Common myeloid progenitor, CD34-positive (primary cell): ENCODE measurements at regions not wholly inside any gene's neighbourhood (a gene's known extent, or its start where the extent isn't known, plus 50 kb on each side); places are given as distances from the start of the nearest gene placed in this dataset.
A peak's percentile ranks its signal among the peaks of the same experiment; 100 is the strongest.
"Not testable (repeated sequence)": the region's sequence is repeated elsewhere in the genome, so short reads cannot be mapped to it uniquely, and the experiment has no call there.

ENCODE experiments used
- CTCF ChIA-PET: fragments of 350-600 bp; sonication (Branson Sonifier 250); formaldehyde crosslinking; loops from one replicate; lab custom pipeline; 2021; ENCODE audit warnings: antibody characterized with exemption; lab: Charles Lee
- POLR2A ChIA-PET: fragments of 350-600 bp; sonication (Branson Sonifier 250); formaldehyde crosslinking; loops from one replicate; lab custom pipeline; 2021; ENCODE audit warnings: antibody characterized with exemption; lab: Charles Lee
- DNase-seq, 3 donors: peaks; one replicate each; pipeline versions ENCODE4 v3.0.0 to v3.0.0-alpha.2; 2013
- H3K27ac ChIP-seq, 2 experiments: 1 replicate in 1 of 2; 2 replicates in 1 of 2; pipeline ENCODE4 v1.7.0; 2013; ENCODE audit warnings: inconsistent platforms in 2 of 2, low read length in 2 of 2, mild to moderate bottlenecking in 2 of 2, low read depth in 1 of 2, moderate library complexity in 1 of 2; ENCODE audit not compliant: severe bottlenecking in 2 of 2, insufficient read depth in 1 of 2, poor library complexity in 1 of 2
- H3K27me3 ChIP-seq, 5 experiments: replicated peaks in 2 of 5; 1 replicate in 3 of 5; 2 replicates in 2 of 5; pipeline versions ENCODE4 v1.6.1 to v1.7.0; 2013; ENCODE audit warnings: low read length in 4 of 5, mild to moderate bottlenecking in 2 of 5, moderate library complexity in 2 of 5, inconsistent platforms in 1 of 5; ENCODE audit not compliant: insufficient read depth in 5 of 5, control insufficient read depth in 4 of 5
- H3K36me3 ChIP-seq, 4 experiments: 1 replicate in 2 of 4; 2 replicates in 2 of 4; pipeline versions ENCODE4 v1.6.1 to v1.7.0; 2013; ENCODE audit warnings: low read length in 3 of 4, control low read depth in 1 of 4, mild to moderate bottlenecking in 1 of 4; ENCODE audit not compliant: control insufficient read depth in 4 of 4, insufficient read depth in 4 of 4
- H3K4me1 ChIP-seq, 4 experiments: 1 replicate in 3 of 4; 2 replicates in 1 of 4; pipeline versions ENCODE4 v1.6.1 to v1.7.1; 2013; ENCODE audit warnings: low read length in 3 of 4, mild to moderate bottlenecking in 3 of 4, control low read depth in 1 of 4, inconsistent platforms in 1 of 4, moderate library complexity in 1 of 4; ENCODE audit not compliant: control insufficient read depth in 4 of 4, insufficient read depth in 4 of 4; ENCODE audit errors: control extremely low read depth in 1 of 4
- H3K4me3 ChIP-seq, 7 experiments: 1 replicate in 4 of 7; 2 replicates in 3 of 7; pipeline versions ENCODE4 v1.5.1 to v1.7.0; 2013; ENCODE audit warnings: mild to moderate bottlenecking in 7 of 7, low read length in 6 of 7, moderate library complexity in 6 of 7, inconsistent platforms in 2 of 7, low read depth in 2 of 7, control low read depth in 1 of 7; ENCODE audit not compliant: insufficient read depth in 4 of 7, control insufficient read depth in 1 of 7; ENCODE audit errors: extremely low read depth in 1 of 7
- H3K9me3 ChIP-seq, 5 experiments: 1 replicate in 4 of 5; 2 replicates in 1 of 5; pipeline versions ENCODE4 v1.6.1 to v1.7.1; 2013; ENCODE audit warnings: low read length in 4 of 5, mild to moderate bottlenecking in 2 of 5, inconsistent platforms in 1 of 5, low read depth in 1 of 5, moderate library complexity in 1 of 5; ENCODE audit not compliant: control insufficient read depth in 4 of 5, insufficient read depth in 2 of 5; ENCODE audit errors: control extremely low read depth in 1 of 5
- WGBS: methylation state at CpG from one replicate; pipeline ENCODE4 v1.1.5; 2013; ENCODE audit not compliant: insufficient coverage; 5-methylcytosine and 5-hydroxymethylcytosine counted together

DNA sequence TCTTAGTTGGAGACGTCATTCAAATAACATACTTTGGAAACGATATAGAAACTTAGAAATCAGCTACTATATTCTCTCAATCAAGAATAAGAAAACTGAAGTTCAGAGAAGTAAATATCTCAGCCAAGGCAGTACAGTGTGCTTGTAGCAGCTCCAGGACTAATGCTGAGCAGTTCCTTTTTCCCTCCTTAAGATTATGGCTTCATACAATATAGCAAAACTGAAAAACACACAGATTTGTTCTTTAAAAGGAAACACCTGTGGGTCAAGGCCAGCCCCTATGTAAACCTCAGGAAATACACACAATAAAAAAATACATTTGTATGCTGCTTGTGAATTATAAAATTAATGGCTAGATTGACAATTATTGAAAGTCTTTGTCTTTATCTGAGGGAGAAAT is 212.7 kb upstream of the EDNRB start:
- no peaks in the 10 kb centered on the region for H3K36me3 ChIP-seq
- CTCF ChIA-PET = interaction anchor here (0.7 to 2.9 kb wide), 7 partner anchors 8 to 848 kb away, joined by 3 to 14 read pairs (median 4); no protein-coding TSS in a partner anchor
- peaks cover 0 to 3% (median 0%) of the 10 kb centered on the region in 4 experiments for H3K4me1 ChIP-seq

DNA sequence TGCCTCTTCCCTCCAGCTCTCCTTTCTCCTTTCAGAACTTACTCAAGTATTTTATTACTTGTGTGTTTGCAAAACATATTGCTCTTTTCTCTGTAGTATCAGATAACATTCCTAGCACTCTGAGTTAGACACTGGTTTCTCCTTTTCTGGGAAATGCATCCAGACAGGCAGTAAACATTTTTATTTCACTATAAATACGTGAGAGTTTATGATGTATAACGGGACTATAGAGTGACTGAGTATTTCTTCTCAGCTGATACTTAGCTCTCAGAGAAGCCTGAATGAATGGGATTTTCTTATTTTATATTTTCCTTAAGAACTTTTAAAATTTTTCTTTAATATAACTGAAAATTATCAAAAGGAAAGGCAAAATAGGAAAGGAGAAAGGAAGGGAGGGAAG is 211.2 kb upstream of the EDNRB start:
- no peak overlapping the region for H3K4me3 ChIP-seq
- no peaks in the 10 kb centered on the region for H3K36me3 ChIP-seq
- no peaks in the 10 kb centered on the region for H3K9me3 ChIP-seq
- H3K27ac ChIP-seq = no peak overlapping the region
- ChIA-PET CTCF (interaction anchor here (1.6 to 2.9 kb wide), 2 partner anchors 8 to 10 kb away, joined by 4 to 14 read pairs; no protein-coding TSS in a partner anchor), POLR2A (no interaction called here)
- peaks cover 0 to 3% (median 0%) of the 10 kb centered on the region in 4 experiments for H3K4me1 ChIP-seq
- no peak for DNase-seq
- no CpG with 5 or more reads among the region's 2 CpGs for WGBS
- no peaks in the 10 kb centered on the region for H3K27me3 ChIP-seq

More for the DNA sequence above, 212.7 kb upstream of the EDNRB start:
- POLR2A ChIA-PET = no interaction called here
- no CpG with 5 or more reads among the region's 2 CpGs for WGBS
- peak in 2 of 3 donors; percentile 40 to 53 for DNase-seq
- H3K27ac ChIP-seq = no peak overlapping the region
- no peaks in the 10 kb centered on the region for H3K27me3 ChIP-seq
- no peaks in the 10 kb centered on the region for H3K9me3 ChIP-seq
- no peak overlapping the region for H3K4me3 ChIP-seq

DNA sequence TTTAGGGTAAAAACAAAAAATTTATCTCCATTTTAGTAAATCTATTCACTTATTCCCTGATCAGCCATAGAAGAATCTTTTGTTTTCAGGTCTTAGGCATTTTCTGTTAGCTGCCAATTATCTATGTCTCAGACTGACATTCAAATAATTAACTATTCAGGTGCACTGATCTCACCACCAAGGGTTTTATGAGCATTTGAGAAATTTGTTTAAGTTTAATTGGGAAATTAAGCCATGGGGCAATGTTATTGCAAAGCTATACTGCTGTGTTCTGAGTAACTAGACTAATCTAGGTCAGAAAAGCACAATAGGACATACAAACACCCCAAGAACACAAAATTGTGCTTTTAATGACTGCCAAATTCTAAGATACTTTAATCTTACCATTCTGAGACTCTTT is 210.7 kb upstream of the EDNRB start:
- H3K4me1 ChIP-seq = peaks cover 0 to 3% (median 0%) of the 10 kb centered on the region in 4 experiments
- H3K27me3 ChIP-seq = no peaks in the 10 kb centered on the region
- no peak for DNase-seq
- no peak overlapping the region for H3K27ac ChIP-seq
- ChIA-PET POLR2A (no interaction called here), CTCF (interaction anchor here (2.9 kb wide), 1 partner anchor 8 kb away, joined by 14 read pairs; no protein-coding TSS in a partner anchor)
- no peaks in the 10 kb centered on the region for H3K36me3 ChIP-seq
- H3K4me3 ChIP-seq = no peak overlapping the region
- H3K9me3 ChIP-seq = no peaks in the 10 kb centered on the region

DNA sequence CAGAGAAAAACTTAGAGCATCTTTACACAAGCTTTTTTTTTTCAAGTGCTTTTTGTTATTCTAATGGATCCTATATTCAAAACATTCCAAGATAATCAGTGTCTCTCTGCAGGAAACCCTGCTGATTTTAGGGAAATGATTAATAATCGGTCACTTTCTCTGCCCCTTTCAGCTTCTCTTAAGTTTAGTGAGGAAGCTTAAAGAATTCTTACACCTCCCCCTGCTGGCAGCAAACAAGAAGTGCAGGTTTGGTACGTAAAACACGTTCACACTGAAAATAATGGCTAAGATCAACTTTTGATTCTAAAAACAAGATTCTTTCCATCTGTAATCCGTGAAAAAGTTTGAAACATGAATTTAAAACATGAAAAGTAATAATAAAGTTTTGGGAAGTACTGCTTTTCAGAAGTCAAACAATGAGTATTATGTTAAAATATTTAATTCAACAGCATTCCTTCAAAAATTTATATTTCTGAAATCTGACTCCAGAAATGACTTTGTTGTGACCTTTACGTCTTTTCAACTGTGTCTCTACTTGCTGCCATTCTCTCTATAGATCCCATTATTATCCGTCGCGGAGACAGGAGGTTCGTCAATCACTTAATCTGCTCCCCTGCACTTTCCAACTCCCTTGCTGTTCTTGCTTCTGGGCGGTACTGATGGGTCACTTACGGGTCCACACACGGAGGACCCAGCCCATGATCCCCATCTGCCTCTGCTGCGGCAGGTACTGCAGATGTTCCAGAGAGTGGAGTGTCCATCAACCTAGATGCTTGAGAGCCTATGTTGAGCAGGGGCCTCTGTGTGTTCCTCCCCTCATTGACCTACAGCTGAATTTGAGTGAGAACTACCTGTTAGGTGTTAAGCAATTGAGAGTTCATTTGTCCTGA is 203.1 kb upstream of the EDNRB start:
- Histone ChIP-seq H3K4me1 (no peaks in the 10 kb centered on the region), H3K36me3 (no peaks in the 10 kb centered on the region), H3K9me3 (peaks cover 0 to 8% (median 0%) of the 10 kb centered on the region in 5 experiments), H3K27ac (no peak overlapping the region), H3K4me3 (peak overlapping the region in 1 of 7 experiments; percentile 24), H3K27me3 (no peaks in the 10 kb centered on the region)
- DNase-seq = peak; percentile 71 to 89 (median 84)
- 74% methylated on average over 11 of the region's 13 CpGs for WGBS
- POLR2A ChIA-PET = no interaction called here
- CTCF ChIA-PET = interaction anchor here (0.6 to 3.7 kb wide), 25 partner anchors 9 to 1418 kb away, joined by 3 to 44 read pairs (median 4); no protein-coding TSS in a partner anchor

DNA sequence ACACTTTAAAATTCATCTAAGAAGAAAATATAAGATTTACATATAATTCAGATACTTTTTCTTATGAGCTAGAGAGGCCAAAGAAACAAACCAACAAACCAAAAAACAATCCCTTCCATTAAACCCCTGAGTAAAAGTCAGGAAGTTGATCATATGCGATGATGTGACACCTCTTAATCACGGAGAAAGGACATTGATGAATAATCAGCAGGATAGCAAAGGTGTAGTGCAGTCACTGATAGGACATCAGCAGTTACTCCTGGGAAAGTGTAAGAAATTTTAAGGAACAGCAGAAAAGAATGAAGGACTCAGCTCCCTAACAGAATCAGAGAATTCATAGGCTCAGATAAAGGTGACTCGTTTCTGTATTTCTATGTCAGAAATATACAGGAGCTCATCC is 202.4 kb upstream of the EDNRB start:
- no peak for DNase-seq
- Histone ChIP-seq H3K27me3 (no peaks in the 10 kb centered on the region), H3K4me3 (peak overlapping the region in 1 of 7 experiments; percentile 24), H3K4me1 (no peaks in the 10 kb centered on the region), H3K9me3 (peaks cover 0 to 11% (median 4%) of the 10 kb centered on the region in 5 experiments), H3K36me3 (no peaks in the 10 kb centered on the region), H3K27ac (no peak overlapping the region)
- ChIA-PET CTCF (interaction anchor here (0.6 to 3.7 kb wide), 22 partner anchors 10 to 1418 kb away, joined by 3 to 44 read pairs (median 4); no protein-coding TSS in a partner anchor), POLR2A (no interaction called here)
- 68% methylated on average over 3 of the region's 3 CpGs for WGBS

DNA sequence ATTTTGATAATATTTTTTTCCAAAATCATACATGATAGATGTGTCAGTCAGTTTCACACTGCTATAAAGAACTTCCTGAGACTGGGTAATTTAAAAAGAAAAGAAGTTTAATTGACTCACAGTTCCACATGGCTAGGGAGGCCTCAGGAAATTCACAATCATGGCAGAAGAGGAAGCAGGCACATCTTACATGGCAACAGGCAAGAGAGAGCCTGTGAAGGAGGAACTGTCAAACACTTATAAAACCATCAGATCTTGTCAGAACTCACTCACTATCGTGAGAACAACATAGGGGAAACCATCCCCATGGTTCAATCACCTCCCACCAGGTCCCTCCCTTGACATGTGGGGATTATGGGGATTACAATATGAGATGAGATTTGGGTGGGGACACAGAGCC is 201.5 kb upstream of the EDNRB start:
- H3K36me3 ChIP-seq, H3K27ac ChIP-seq, POLR2A ChIA-PET, H3K27me3 ChIP-seq, H3K4me3 ChIP-seq, H3K4me1 ChIP-seq: not testable (repeated sequence)
- H3K9me3 ChIP-seq = peaks cover 0 to 18% (median 6%) of the 10 kb centered on the region in 5 experiments
- DNase-seq = peak in 1 of 3 donors; percentile 22
- CTCF ChIA-PET = interaction anchor here (1.1 to 3.7 kb wide), 6 partner anchors 13 to 345 kb away, joined by 3 to 44 read pairs (median 7); no protein-coding TSS in a partner anchor
- no CpG with 5 or more reads among the region's 1 CpG for WGBS

DNA sequence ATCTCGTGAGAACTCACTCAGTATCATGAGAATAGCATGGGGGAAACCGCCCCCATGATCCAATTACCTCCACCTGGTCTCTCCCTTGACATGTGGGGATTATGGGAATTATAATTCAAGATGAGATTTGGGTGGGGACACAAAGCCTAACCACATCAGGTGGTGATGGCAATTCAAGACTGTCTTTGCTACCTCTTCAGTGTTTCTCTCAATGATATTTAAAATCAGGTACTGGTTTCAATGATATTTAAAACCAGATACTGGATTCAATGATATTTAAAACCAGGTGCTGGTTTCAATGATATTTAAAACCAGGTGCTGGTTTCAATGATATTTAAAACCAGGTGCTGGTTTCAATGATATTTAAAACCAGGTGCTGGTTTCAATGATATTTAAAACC is 198.4 kb upstream of the EDNRB start:
- WGBS = no CpG with 5 or more reads among the region's 2 CpGs
- POLR2A ChIA-PET = not testable (repeated sequence)

More for the DNA sequence above, 198.4 kb upstream of the EDNRB start:
- CTCF ChIA-PET, H3K4me3 ChIP-seq, H3K4me1 ChIP-seq, H3K27ac ChIP-seq, H3K27me3 ChIP-seq, DNase-seq, H3K36me3 ChIP-seq: not testable (repeated sequence)
- H3K9me3 ChIP-seq = peaks cover 5 to 20% (median 8%) of the 10 kb centered on the region in 5 experiments
